ENCODE measurements at regions not wholly inside any gene's neighbourhood (a gene's known extent, or its start where the extent isn't known, plus 50 kb on each side); places are given as distances from the start of the nearest gene placed in this dataset.

DNA sequence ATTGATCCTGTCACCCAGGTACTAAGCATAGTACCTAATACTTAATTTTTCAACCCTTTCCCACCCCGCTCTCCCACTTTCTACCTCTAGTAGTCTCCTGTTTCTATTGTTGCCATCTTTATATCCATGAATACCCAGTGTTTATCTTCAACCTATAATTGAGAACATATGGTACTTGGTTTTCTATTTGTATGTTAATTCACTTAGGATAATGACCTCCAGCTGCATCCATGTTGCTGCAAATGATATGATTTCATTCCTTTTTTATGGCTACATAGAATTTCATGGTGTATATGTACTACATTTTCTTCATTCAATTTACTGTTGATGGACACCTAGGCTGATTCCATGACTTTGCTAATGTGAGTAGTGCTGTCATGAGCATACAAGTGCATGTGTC, 547.3 kb upstream of the NOVA1 start:
- H3K36me3 ChIP-seq (ENCODE audit: insufficient read depth, low read length): no peaks in the 10 kb centered on the region
- H3K27ac ChIP-seq: no peak overlapping the region
- no peak overlapping the region for H3K4me3 ChIP-seq
- no peak overlapping the region for H3K9ac ChIP-seq (ENCODE audit: insufficient read length)
- no peak for DNase-seq (ENCODE audit: low read depth, low spot score)
- H3K9me3 ChIP-seq (ENCODE audit: low read depth, low read length): no peaks in the 10 kb centered on the region
- TF ChIP-seq FOXP2 (optimal IDR thresholded peaks at IDR 0.05; ENCODE audit: control extremely low read depth, extremely low read length, insufficient read depth) (no peak), POLR2AphosphoS5 (IDR thresholded peaks at IDR 0.05; ENCODE audit: borderline replicate concordance, low read depth, low read length) (no peak), EZH2 (IDR thresholded peaks at IDR 0.05) (no peak)

DNA sequence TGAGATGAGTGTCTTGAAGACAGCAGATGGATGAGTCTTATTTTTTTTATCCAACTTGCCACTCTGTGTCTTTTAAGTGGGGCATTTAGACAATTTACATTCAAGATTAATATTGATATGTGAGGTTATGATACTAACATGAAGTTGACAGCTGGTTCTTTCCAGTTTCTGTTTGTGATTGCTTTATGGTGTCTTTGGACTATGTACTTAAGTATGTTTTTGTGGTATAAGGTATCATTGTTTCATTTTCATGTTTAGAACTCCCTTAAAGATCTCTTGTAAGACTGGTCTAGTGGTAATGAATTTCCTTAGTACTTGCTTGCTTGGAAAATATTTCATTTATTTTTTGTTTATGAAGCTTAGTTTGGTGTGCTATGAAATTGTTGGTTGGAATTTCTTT, 550.3 kb upstream of the NOVA1 start:
- H3K36me3 ChIP-seq (ENCODE audit: insufficient read depth, low read length): no peaks in the 10 kb centered on the region
- TF ChIP-seq FOXP2 (optimal IDR thresholded peaks at IDR 0.05; ENCODE audit: control extremely low read depth, extremely low read length, insufficient read depth) (no peak), POLR2AphosphoS5 (IDR thresholded peaks at IDR 0.05; ENCODE audit: borderline replicate concordance, low read depth, low read length) (no peak), EZH2 (IDR thresholded peaks at IDR 0.05) (no peak)
- no peak overlapping the region for H3K9ac ChIP-seq (ENCODE audit: insufficient read length)
- no peak overlapping the region for H3K27ac ChIP-seq
- DNase-seq (ENCODE audit: low read depth, low spot score): no peak
- no peak overlapping the region for H3K4me3 ChIP-seq
- H3K9me3 ChIP-seq (ENCODE audit: low read depth, low read length): no peaks in the 10 kb centered on the region

DNA sequence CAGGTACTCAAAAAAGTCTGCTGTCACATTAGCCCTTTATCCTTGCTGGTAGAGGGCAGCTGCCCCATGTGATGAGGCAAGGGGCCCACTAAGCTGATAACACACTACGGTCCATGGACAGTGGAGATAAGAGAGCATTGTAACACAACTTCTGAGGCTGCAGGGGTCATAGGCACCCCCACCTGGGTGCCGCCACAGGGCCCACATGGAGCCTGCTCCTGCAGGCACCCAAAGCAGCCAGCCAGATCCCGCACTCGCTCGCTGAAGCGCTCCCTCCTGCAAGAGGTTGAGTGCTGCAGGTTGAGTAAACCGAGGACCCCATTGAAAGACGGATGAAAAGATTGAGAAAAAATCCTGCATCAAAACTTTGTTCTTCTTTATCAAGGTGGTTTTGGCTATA, 566.3 kb upstream of the NOVA1 start:
- TF ChIP-seq FOXP2 (optimal IDR thresholded peaks at IDR 0.05; ENCODE audit: control extremely low read depth, extremely low read length, insufficient read depth): no peak
- no peak for TF ChIP-seq EZH2 (IDR thresholded peaks at IDR 0.05)
- TF ChIP-seq POLR2AphosphoS5 (IDR thresholded peaks at IDR 0.05; ENCODE audit: borderline replicate concordance, low read depth, low read length): no peak
- H3K36me3 ChIP-seq (ENCODE audit: insufficient read depth, low read length): no peaks in the 10 kb centered on the region
- H3K4me3 ChIP-seq: no peak overlapping the region
- no peak for DNase-seq (ENCODE audit: low read depth, low spot score)
- no peaks in the 10 kb centered on the region for H3K9me3 ChIP-seq (ENCODE audit: low read depth, low read length)
- no peak overlapping the region for H3K27ac ChIP-seq
- H3K9ac ChIP-seq (ENCODE audit: insufficient read length): no peak overlapping the region

DNA sequence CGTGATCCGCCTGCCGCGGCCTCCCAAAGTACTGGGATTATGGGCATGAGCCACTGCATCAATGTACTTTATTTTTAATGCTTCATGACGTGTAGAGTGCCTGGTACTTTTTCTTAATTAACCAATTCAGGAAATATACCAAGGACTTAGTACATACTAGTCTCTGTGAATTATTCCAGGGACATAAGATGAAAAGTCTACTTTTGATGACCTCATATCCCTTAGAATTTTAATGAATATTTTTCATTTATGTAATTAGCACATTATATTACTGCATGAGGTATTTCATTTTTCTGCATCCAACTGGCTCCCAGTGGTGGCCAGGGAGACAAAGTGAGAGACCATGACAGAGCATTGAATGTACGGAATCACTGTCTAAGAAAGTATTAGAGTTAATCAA, 577.7 kb upstream of the NOVA1 start:
- H3K36me3 ChIP-seq (ENCODE audit: insufficient read depth, low read length): no peaks in the 10 kb centered on the region

DNA sequence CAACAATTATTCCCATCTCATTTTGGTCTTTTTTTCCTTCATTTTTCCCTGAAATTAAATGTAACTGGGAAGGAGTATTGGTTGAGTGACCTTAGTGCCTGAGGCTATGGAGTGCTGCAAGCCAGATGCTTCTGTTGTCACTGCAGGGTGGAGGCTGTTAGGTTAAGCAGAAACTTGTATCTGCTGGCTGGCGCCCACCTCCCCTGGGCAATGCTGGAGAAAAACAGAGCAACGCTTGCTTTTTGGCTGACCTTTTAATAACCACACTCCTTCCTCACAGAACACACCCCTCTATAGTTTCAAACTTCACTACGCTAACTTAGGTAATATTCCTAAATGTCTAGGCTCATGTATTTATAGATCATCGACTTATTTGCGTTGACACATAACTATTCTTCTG, 583.5 kb upstream of the NOVA1 start:
- no peaks in the 10 kb centered on the region for H3K36me3 ChIP-seq (ENCODE audit: insufficient read depth, low read length)
- DNase-seq (ENCODE audit: low read depth, low spot score): no peak
- H3K9me3 ChIP-seq (ENCODE audit: low read depth, low read length): no peaks in the 10 kb centered on the region
- no peak overlapping the region for H3K4me3 ChIP-seq
- H3K27ac ChIP-seq: no peak overlapping the region
- no peak for TF ChIP-seq FOXP2 (optimal IDR thresholded peaks at IDR 0.05; ENCODE audit: control extremely low read depth, extremely low read length, insufficient read depth)
- no peak for TF ChIP-seq EZH2 (IDR thresholded peaks at IDR 0.05)
- TF ChIP-seq POLR2AphosphoS5 (IDR thresholded peaks at IDR 0.05; ENCODE audit: borderline replicate concordance, low read depth, low read length): no peak
- no peak overlapping the region for H3K9ac ChIP-seq (ENCODE audit: insufficient read length)

More for the DNA sequence above, 577.7 kb upstream of the NOVA1 start:
- TF ChIP-seq EZH2 (IDR thresholded peaks at IDR 0.05) (no peak), FOXP2 (optimal IDR thresholded peaks at IDR 0.05; ENCODE audit: control extremely low read depth, extremely low read length, insufficient read depth) (no peak), POLR2AphosphoS5 (IDR thresholded peaks at IDR 0.05; ENCODE audit: borderline replicate concordance, low read depth, low read length) (no peak)
- no peak for DNase-seq (ENCODE audit: low read depth, low spot score)
- Histone ChIP-seq H3K27ac (no peak overlapping the region), H3K4me3 (no peak overlapping the region), H3K9me3 (ENCODE audit: low read depth, low read length) (no peaks in the 10 kb centered on the region), H3K9ac (ENCODE audit: insufficient read length) (no peak overlapping the region)

DNA sequence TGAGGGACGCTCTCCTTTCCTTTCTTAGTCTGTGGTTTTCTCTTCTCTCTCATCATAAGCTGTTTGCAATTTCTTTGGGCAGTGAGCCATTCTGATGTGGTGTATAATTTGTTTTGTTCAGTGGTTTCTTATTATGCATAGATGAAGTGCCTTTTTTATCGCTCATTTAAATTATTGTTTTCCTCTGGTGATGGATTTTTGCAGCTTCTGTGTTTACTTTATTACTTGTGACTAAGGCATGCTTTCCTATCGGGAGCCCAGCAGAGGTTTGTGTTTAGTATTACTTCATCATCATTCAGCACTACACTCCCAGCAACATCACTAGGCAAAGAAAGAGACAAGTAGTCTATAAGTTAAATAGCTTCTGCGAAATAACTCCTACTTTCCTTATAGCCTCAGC, 586.6 kb upstream of the NOVA1 start:
- Histone ChIP-seq H3K4me3 (no peak overlapping the region), H3K27ac (no peak overlapping the region), H3K36me3 (ENCODE audit: insufficient read depth, low read length) (no peaks in the 10 kb centered on the region), H3K9ac (ENCODE audit: insufficient read length) (no peak overlapping the region), H3K9me3 (ENCODE audit: low read depth, low read length) (no peaks in the 10 kb centered on the region)
- no peak for DNase-seq (ENCODE audit: low read depth, low spot score)
- TF ChIP-seq FOXP2 (optimal IDR thresholded peaks at IDR 0.05; ENCODE audit: control extremely low read depth, extremely low read length, insufficient read depth) (no peak), EZH2 (IDR thresholded peaks at IDR 0.05) (no peak), POLR2AphosphoS5 (IDR thresholded peaks at IDR 0.05; ENCODE audit: borderline replicate concordance, low read depth, low read length) (no peak)

DNA sequence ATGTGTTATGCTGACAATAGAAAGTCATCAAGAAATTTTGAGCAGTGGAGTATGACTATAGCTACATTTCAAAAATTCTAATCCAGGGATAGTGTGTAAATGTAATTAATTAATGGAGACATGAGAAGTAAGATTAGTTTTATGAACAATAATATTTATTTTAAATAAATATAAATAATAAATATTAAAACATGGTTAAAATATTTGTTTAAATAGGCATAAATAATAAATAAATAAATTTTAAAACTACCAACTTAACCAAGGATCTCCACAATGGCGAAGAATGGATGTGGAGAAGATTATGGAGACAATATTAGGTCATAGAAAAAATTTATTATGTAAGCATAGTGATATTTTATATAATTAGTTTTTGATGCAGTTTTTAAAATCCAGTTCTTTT, 588.2 kb upstream of the NOVA1 start:
- H3K9me3 ChIP-seq (ENCODE audit: low read depth, low read length): no peaks in the 10 kb centered on the region
- no peaks in the 10 kb centered on the region for H3K36me3 ChIP-seq (ENCODE audit: insufficient read depth, low read length)
- no peak for TF ChIP-seq POLR2AphosphoS5 (IDR thresholded peaks at IDR 0.05; ENCODE audit: borderline replicate concordance, low read depth, low read length)
- TF ChIP-seq EZH2 (IDR thresholded peaks at IDR 0.05): no peak
- H3K4me3 ChIP-seq: no peak overlapping the region
- no peak overlapping the region for H3K9ac ChIP-seq (ENCODE audit: insufficient read length)
- no peak for DNase-seq (ENCODE audit: low read depth, low spot score)
- H3K27ac ChIP-seq: no peak overlapping the region

DNA sequence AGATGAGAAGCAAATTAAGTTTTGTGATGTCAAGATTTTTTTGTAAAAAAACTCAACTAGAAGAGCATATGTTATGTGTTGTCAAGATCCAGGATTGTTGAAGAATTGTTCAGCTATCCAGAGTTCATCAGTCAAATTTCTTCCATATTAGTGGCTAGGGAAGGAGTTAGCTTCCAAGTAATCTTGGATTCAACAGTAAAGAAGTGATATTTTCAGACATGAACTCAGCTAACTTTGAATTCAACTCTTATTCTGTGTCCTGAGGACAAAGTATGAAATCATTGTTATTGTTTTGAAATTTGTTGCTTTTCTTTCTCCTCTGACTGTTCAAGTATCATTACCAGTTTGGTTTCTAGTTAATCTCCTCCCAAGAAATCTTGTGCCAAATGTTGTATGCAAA, 589.3 kb upstream of the NOVA1 start:
- H3K9ac ChIP-seq (ENCODE audit: insufficient read length): no peak overlapping the region
- DNase-seq (ENCODE audit: low read depth, low spot score): no peak
- no peak overlapping the region for H3K4me3 ChIP-seq
- no peak overlapping the region for H3K27ac ChIP-seq
- H3K36me3 ChIP-seq (ENCODE audit: insufficient read depth, low read length): no peaks in the 10 kb centered on the region
- TF ChIP-seq FOXP2 (optimal IDR thresholded peaks at IDR 0.05; ENCODE audit: control extremely low read depth, extremely low read length, insufficient read depth) (no peak), POLR2AphosphoS5 (IDR thresholded peaks at IDR 0.05; ENCODE audit: borderline replicate concordance, low read depth, low read length) (no peak), EZH2 (IDR thresholded peaks at IDR 0.05) (no peak)
- no peaks in the 10 kb centered on the region for H3K9me3 ChIP-seq (ENCODE audit: low read depth, low read length)

DNA sequence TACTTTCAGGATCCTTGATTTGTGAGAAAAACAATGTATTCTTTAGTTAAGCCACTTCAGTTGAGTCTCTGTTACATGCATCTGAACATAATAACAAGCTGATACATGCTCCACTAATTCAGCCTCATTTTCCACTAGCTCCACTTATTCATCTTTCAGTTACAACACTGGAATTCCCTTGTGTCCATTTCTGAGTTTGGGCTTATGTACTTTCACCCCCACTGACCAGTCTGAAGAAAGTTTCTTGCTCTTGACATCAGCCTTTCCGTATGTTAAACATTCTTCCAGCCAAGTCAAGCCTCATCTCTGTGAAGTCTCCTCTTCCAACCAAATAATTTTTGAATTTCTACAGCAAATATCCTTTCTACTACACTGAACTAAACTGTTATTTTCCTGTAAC, 592.5 kb upstream of the NOVA1 start:
- Histone ChIP-seq H3K4me3 (no peak overlapping the region), H3K9ac (ENCODE audit: insufficient read length) (no peak overlapping the region), H3K9me3 (ENCODE audit: low read depth, low read length) (no peaks in the 10 kb centered on the region), H3K36me3 (ENCODE audit: insufficient read depth, low read length) (no peaks in the 10 kb centered on the region), H3K27ac (no peak overlapping the region)
- DNase-seq (ENCODE audit: low read depth, low spot score): no peak
- TF ChIP-seq EZH2 (IDR thresholded peaks at IDR 0.05) (no peak), FOXP2 (optimal IDR thresholded peaks at IDR 0.05; ENCODE audit: control extremely low read depth, extremely low read length, insufficient read depth) (no peak), POLR2AphosphoS5 (IDR thresholded peaks at IDR 0.05; ENCODE audit: borderline replicate concordance, low read depth, low read length) (no peak)
